ENCODE measurements at regions not wholly inside any gene's neighbourhood (a gene's known extent, or its start where the extent isn't known, plus 50 kb on each side); places are given as distances from the start of the nearest gene placed in this dataset.

- no peak overlapping the region for H3K27ac Mint-ChIP-seq (ENCODE audit: unreplicated experiment)
Observed at GRCh38 chr7:123285076-123285700, 85.4 kb upstream of the SLC13A1 start.

GRCh38 chr7:123283373-123283772 lies 83.6 kb upstream of the SLC13A1 start:
- H3K9me3 Mint-ChIP-seq (ENCODE audit: low read depth, unreplicated experiment), result peaks cover 5% of the 10 kb centered on the region
- BruUV-seq (replicated peaks), result no TSS peak
- intact Hi-C loops (cut with micrococcal nuclease; ENCODE audit: unreplicated experiment), result no loop called here
- TF ChIP-seq CTCF (IDR thresholded peaks at IDR 0.05; ENCODE audit: unreplicated experiment), result no peak
- no peak overlapping the region for H3K4me3 Mint-ChIP-seq (ENCODE audit: low read depth, unreplicated experiment)
- H3K27ac Mint-ChIP-seq (ENCODE audit: unreplicated experiment), result no peak overlapping the region
- H3K27me3 Mint-ChIP-seq (ENCODE audit: unreplicated experiment), result no peaks in the 10 kb centered on the region
- no peaks in the 10 kb centered on the region for H3K36me3 Mint-ChIP-seq (ENCODE audit: insufficient read depth, unreplicated experiment)
- CTCF ChIA-PET, result no interaction called here
- H3K4me1 Mint-ChIP-seq (ENCODE audit: low read depth, unreplicated experiment), result peaks cover 8% of the 10 kb centered on the region
- no peak for DNase-seq

More at GRCh38 chr7:123285076-123285700, 85.4 kb upstream of the SLC13A1 start:
- Mint-ChIP-seq H3K4me3 (ENCODE audit: low read depth, unreplicated experiment) (no peak overlapping the region), H3K36me3 (ENCODE audit: insufficient read depth, unreplicated experiment) (no peaks in the 10 kb centered on the region), H3K27me3 (ENCODE audit: unreplicated experiment) (no peaks in the 10 kb centered on the region), H3K4me1 (ENCODE audit: low read depth, unreplicated experiment) (peaks cover 8% of the 10 kb centered on the region), H3K9me3 (ENCODE audit: low read depth, unreplicated experiment) (peaks cover 5% of the 10 kb centered on the region)
- CTCF ChIA-PET, result interaction anchor here (0.6 kb wide), 1 partner anchor 1546 kb away, joined by 3 read pairs; no protein-coding TSS in a partner anchor
- intact Hi-C loops (cut with micrococcal nuclease; ENCODE audit: unreplicated experiment), result no loop called here
- no peak for TF ChIP-seq CTCF (IDR thresholded peaks at IDR 0.05; ENCODE audit: unreplicated experiment)
- no TSS peak for BruUV-seq (replicated peaks)
- no peak for DNase-seq

- H3K9me3 Mint-ChIP-seq (ENCODE audit: low read depth, unreplicated experiment), result no peaks in the 10 kb centered on the region
- peaks cover 8% of the 10 kb centered on the region for H3K4me1 Mint-ChIP-seq (ENCODE audit: low read depth, unreplicated experiment)
- no peak for TF ChIP-seq CTCF (IDR thresholded peaks at IDR 0.05; ENCODE audit: unreplicated experiment)
- no peak overlapping the region for H3K4me3 Mint-ChIP-seq (ENCODE audit: low read depth, unreplicated experiment)
- no peaks in the 10 kb centered on the region for H3K36me3 Mint-ChIP-seq (ENCODE audit: insufficient read depth, unreplicated experiment)
- no peak overlapping the region for H3K27ac Mint-ChIP-seq (ENCODE audit: unreplicated experiment)
- no TSS peak for BruUV-seq (replicated peaks)
- no peaks in the 10 kb centered on the region for H3K27me3 Mint-ChIP-seq (ENCODE audit: unreplicated experiment)
- CTCF ChIA-PET, result interaction anchor here (0.6 kb wide), 1 partner anchor 92 kb away, joined by 3 read pairs; no protein-coding TSS in a partner anchor
- intact Hi-C loops (cut with micrococcal nuclease; ENCODE audit: unreplicated experiment), result no loop called here
- DNase-seq, result no peak
Observed at GRCh38 chr7:123282181-123282580, 82.4 kb upstream of the SLC13A1 start.

- intact Hi-C loops (cut with micrococcal nuclease; ENCODE audit: unreplicated experiment), result no loop called here
- Mint-ChIP-seq H3K4me3 (ENCODE audit: low read depth, unreplicated experiment) (no peak overlapping the region), H3K9me3 (ENCODE audit: low read depth, unreplicated experiment) (no peaks in the 10 kb centered on the region), H3K36me3 (ENCODE audit: insufficient read depth, unreplicated experiment) (no peaks in the 10 kb centered on the region), H3K27me3 (ENCODE audit: unreplicated experiment) (no peaks in the 10 kb centered on the region), H3K4me1 (ENCODE audit: low read depth, unreplicated experiment) (peaks cover 8% of the 10 kb centered on the region), H3K27ac (ENCODE audit: unreplicated experiment) (no peak overlapping the region)
- no peak for TF ChIP-seq CTCF (IDR thresholded peaks at IDR 0.05; ENCODE audit: unreplicated experiment)
- CTCF ChIA-PET, result no interaction called here
- BruUV-seq (replicated peaks), result no TSS peak
- DNase-seq, result no peak
Observed at GRCh38 chr7:123279949-123280348, 80.2 kb upstream of the SLC13A1 start.

Data from Calu3 (cell line).